Aorta (tissue), 5 donors: ENCODE measurements at regions not wholly inside any gene's neighbourhood (a gene's known extent, or its start where the extent isn't known, plus 50 kb on each side); places are given as distances from the start of the nearest gene placed in this dataset.

Experiments
- ATAC-seq: fragments of 200-7000 bp; cut with Tn5 transposase; one replicate; pipeline ENCODE4 v1.9.1; 2022; ENCODE audit warnings: moderate library complexity; ENCODE audit not compliant: low FRiP score
- DNase-seq, 2 donors: peaks; one replicate each; pipeline ENCODE4 v3.0.0-alpha.2; 2020
- H3K27ac ChIP-seq, 2 donors: one replicate each; pipeline ENCODE4 v1.5.1; 2013; ENCODE audit warnings: low read length in 2 of 2, mild to moderate bottlenecking in 2 of 2, moderate library complexity in 2 of 2, control low read depth in 1 of 2, inconsistent platforms in 1 of 2, low read depth in 1 of 2
- H3K27me3 ChIP-seq, 2 donors: one replicate each; pipeline ENCODE4 v1.6.1; 2013; ENCODE audit warnings: control low read depth in 1 of 2, low read length in 1 of 2, mild to moderate bottlenecking in 1 of 2, moderate library complexity in 1 of 2; ENCODE audit not compliant: insufficient read depth in 2 of 2, control insufficient read depth in 1 of 2
- H3K36me3 ChIP-seq, 2 donors: one replicate each; pipeline ENCODE4 v1.6.1; 2013; ENCODE audit warnings: control low read depth in 1 of 2, low read length in 1 of 2, mild to moderate bottlenecking in 1 of 2; ENCODE audit not compliant: insufficient read depth in 2 of 2, control insufficient read depth in 1 of 2
- H3K4me1 ChIP-seq, 2 donors: one replicate each; pipeline ENCODE4 v1.6.1; 2013; ENCODE audit warnings: low read length in 2 of 2, control low read depth in 1 of 2, mild to moderate bottlenecking in 1 of 2, moderate library complexity in 1 of 2; ENCODE audit not compliant: insufficient read depth in 2 of 2, control insufficient read depth in 1 of 2
- H3K4me3 ChIP-seq, 2 donors: one replicate each; pipeline ENCODE4 v1.5.1; 2013; ENCODE audit warnings: low read length in 2 of 2, control low read depth in 1 of 2, mild to moderate bottlenecking in 1 of 2
- H3K9me3 ChIP-seq: one replicate; pipeline ENCODE4 v1.6.1; 2013; ENCODE audit warnings: mild to moderate bottlenecking, low read length; ENCODE audit not compliant: control insufficient read depth
- WGBS, 2 donors: extraction: QIAGEN DNeasy Blood & Tissue Kit; methylation state at CpG; one replicate each; pipeline ENCODE4 v1.1.7; 2013; 5-methylcytosine and 5-hydroxymethylcytosine counted together
- intact Hi-C, 2 donors: fragments of 100-400 bp; cut with DNase I; formaldehyde crosslinking; loops; one replicate each; pipeline versions ENCODE4 v1.14.2 to v1.15.0; 2022
- donor health status: healthy with polysubstance abuse.
- donor health status: Bipolar disorder and iron deficiency.
- donor health status: DM: no; HTN: no; CAD: no.
- donor health status: DM: no; HTN: no; CAD: no.
- donor health status: DM: yes; HTN: yes; CAD: no.

DNA sequence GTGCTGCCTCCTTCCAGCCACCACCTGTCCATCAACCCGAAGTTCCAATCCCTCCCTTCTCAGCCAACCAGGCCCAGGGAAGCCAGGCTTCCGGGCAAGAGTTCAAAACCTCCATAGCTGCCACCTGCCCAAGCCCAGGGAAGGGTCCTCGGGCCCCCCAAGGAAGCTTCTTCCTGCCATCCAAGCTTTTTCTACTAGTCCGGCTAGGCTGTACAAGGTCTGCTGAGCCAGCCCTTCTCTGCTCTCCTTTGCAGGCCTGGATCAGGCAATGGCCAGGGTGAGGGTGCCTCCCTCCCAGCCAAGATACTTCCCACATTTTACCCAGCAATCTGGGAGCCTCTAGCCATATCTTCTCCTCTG, 96.2 kb downstream of the PJA1 start:
- intact Hi-C loops, result no loop called here
- WGBS, 2 donors, result 66 to 92% methylated on average over 4 of the region's 4 CpGs

GRCh38 chrX:69068301-69069085, 96.8 kb downstream of the PJA1 start:
- Histone ChIP-seq H3K9me3 (no peaks in the 10 kb centered on the region), H3K27ac (no peak overlapping the region), H3K27me3 (no peaks in the 10 kb centered on the region), H3K4me1 (no peaks in the 10 kb centered on the region), H3K36me3 (no peaks in the 10 kb centered on the region), H3K4me3 (no peak overlapping the region)
- intact Hi-C loops, result no loop called here
- ATAC-seq (no peak), DNase-seq (peak in 1 of 2 donors; percentile 2)
- 83 to 97% methylated on average over 7 of the region's 7 CpGs for WGBS, 2 donors

More for the DNA sequence above, 96.2 kb downstream of the PJA1 start:
- peak in 1 of 2 donors; percentile 32 for DNase-seq
- no peaks in the 10 kb centered on the region for H3K9me3 ChIP-seq
- H3K27ac ChIP-seq, result no peak overlapping the region
- no peak overlapping the region for H3K4me3 ChIP-seq
- H3K36me3 ChIP-seq, result no peaks in the 10 kb centered on the region
- no peak for ATAC-seq
- no peaks in the 10 kb centered on the region for H3K27me3 ChIP-seq
- H3K4me1 ChIP-seq, result no peaks in the 10 kb centered on the region

- intact Hi-C loops, result no loop called here
- DNase-seq (peak in 1 of 2 donors; percentile 32), ATAC-seq (no peak)
- no peaks in the 10 kb centered on the region for H3K4me1 ChIP-seq
- H3K27me3 ChIP-seq, result no peaks in the 10 kb centered on the region
- H3K9me3 ChIP-seq, result no peaks in the 10 kb centered on the region
- WGBS, 2 donors, result 70 to 97% methylated on average over 2 of the region's 2 CpGs
- no peak overlapping the region for H3K27ac ChIP-seq
- H3K36me3 ChIP-seq, result no peaks in the 10 kb centered on the region
- H3K4me3 ChIP-seq, result no peak overlapping the region
Measured at GRCh38 chrX:69067841-69068240, 97.4 kb downstream of the PJA1 start.

GRCh38 chrX:69066966-69067525, 98.2 kb downstream of the PJA1 start:
- 80 to 95% methylated on average over 4 of the region's 4 CpGs for WGBS, 2 donors
- H3K36me3 ChIP-seq, result no peaks in the 10 kb centered on the region
- H3K9me3 ChIP-seq, result no peaks in the 10 kb centered on the region
- no peak overlapping the region for H3K27ac ChIP-seq
- no peaks in the 10 kb centered on the region for H3K27me3 ChIP-seq
- H3K4me1 ChIP-seq, result no peaks in the 10 kb centered on the region
- H3K4me3 ChIP-seq, result no peak overlapping the region
- intact Hi-C loops, result no loop called here
- no peak for ATAC-seq
- DNase-seq, result peak in 1 of 2 donors; percentile 39

DNA sequence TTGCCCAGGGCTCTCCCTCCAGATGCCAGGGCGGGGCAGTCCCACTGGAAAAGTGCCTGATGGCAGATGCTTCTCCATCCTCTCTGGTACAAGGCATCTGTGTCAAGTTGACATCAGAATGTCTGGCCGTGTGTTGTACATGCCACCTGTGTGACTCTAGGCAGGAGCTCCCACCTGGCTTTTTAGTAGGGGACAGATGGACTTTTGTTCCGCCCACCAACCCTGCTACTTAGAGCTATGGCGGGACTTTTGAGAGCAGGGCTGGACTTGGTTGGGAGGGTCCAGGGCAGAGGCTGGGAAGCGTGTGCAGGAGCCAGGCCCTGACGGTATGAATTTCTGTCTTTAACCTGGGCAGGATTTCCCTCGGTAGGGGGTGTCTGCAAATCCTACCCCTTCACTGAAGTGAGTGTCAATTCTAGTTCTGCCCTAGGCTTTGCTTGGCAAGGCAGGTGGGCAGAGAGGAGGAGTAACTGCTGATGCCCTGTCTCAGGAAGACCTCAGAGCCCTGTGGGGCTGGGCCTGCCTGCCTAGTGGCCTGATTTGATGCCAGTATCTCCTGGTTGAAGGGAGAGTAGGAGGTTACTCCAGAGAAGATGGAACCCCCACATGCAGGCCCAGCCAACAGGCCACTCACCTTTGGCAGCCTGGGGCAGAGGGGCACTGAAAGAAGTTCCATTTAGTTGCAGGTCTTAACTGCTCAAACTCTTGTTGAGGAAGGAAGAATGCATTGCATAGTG, 99.1 kb downstream of the PJA1 start:
- Histone ChIP-seq H3K4me3 (no peak overlapping the region), H3K36me3 (no peaks in the 10 kb centered on the region), H3K27me3 (no peaks in the 10 kb centered on the region), H3K9me3 (no peaks in the 10 kb centered on the region), H3K4me1 (no peaks in the 10 kb centered on the region), H3K27ac (no peak overlapping the region)
- intact Hi-C loops, result no loop called here
- 82 to 94% methylated on average over 7 of the region's 7 CpGs for WGBS, 2 donors
- peak in 1 of 2 donors; percentile 50 for DNase-seq
- no peak for ATAC-seq

DNA sequence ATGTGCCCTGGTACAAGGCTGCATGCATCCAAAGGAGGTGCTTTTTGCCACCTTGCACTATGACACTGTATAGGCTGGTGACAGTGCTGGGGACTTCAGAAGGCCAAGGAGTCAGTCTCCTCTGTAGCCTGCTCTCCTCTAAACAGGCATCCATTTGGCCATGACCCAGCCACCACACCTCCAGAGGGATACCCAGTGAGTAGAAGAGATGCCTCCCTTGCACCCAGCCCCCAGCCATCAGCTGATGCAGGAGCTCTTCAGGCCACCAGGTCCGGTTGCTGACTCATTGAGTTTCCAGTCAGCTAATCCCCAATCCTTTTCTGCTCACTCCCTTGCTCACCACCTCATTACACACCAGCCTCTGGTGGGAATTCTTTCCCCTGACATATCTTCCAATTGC, 99.8 kb downstream of the PJA1 start:
- Histone ChIP-seq H3K27ac (no peak overlapping the region), H3K36me3 (no peaks in the 10 kb centered on the region), H3K4me1 (no peaks in the 10 kb centered on the region), H3K4me3 (no peak overlapping the region), H3K9me3 (no peaks in the 10 kb centered on the region), H3K27me3 (no peaks in the 10 kb centered on the region)
- ATAC-seq (no peak), DNase-seq (peak in 1 of 2 donors; percentile 39)
- intact Hi-C loops, result no loop called here
- WGBS, 2 donors, result 80 to 85% methylated on average over 1 of the region's 1 CpG

GRCh38 chrX:69063486-69063885, 101.8 kb downstream of the PJA1 start:
- Histone ChIP-seq H3K36me3 (no peaks in the 10 kb centered on the region), H3K4me3 (no peak overlapping the region), H3K4me1 (no peaks in the 10 kb centered on the region), H3K9me3 (no peaks in the 10 kb centered on the region), H3K27ac (no peak overlapping the region), H3K27me3 (no peaks in the 10 kb centered on the region)
- peak in 1 of 2 donors; percentile 11 for DNase-seq
- WGBS, 2 donors, result 87 to 92% methylated on average over 4 of the region's 4 CpGs
- no peak for ATAC-seq
- intact Hi-C loops, result no loop called here

GRCh38 chrX:69062493-69062892, 102.8 kb downstream of the PJA1 start:
- Histone ChIP-seq H3K27me3 (no peaks in the 10 kb centered on the region), H3K4me1 (no peaks in the 10 kb centered on the region), H3K9me3 (no peaks in the 10 kb centered on the region), H3K27ac (no peak overlapping the region), H3K4me3 (no peak overlapping the region), H3K36me3 (no peaks in the 10 kb centered on the region)
- DNase-seq (peak in 1 of 2 donors; percentile 12), ATAC-seq (no peak)
- intact Hi-C loops, result no loop called here
- 81 to 87% methylated on average over 4 of the region's 4 CpGs for WGBS, 2 donors
